GM12872 (cell line): ENCODE measurements at regions not wholly inside any gene's neighbourhood (a gene's known extent, or its start where the extent isn't known, plus 50 kb on each side); places are given as distances from the start of the nearest gene placed in this dataset.

Source experiments
- TF ChIP-seq, protein P1 (sequence below): IDR thresholded peaks from 3 replicates; pipeline ENCODE4 v1.5.1; 2011; ENCODE audit warnings: low read depth, mild to moderate bottlenecking, low read length, moderate library complexity; ENCODE audit not compliant: insufficient read depth

DNA sequence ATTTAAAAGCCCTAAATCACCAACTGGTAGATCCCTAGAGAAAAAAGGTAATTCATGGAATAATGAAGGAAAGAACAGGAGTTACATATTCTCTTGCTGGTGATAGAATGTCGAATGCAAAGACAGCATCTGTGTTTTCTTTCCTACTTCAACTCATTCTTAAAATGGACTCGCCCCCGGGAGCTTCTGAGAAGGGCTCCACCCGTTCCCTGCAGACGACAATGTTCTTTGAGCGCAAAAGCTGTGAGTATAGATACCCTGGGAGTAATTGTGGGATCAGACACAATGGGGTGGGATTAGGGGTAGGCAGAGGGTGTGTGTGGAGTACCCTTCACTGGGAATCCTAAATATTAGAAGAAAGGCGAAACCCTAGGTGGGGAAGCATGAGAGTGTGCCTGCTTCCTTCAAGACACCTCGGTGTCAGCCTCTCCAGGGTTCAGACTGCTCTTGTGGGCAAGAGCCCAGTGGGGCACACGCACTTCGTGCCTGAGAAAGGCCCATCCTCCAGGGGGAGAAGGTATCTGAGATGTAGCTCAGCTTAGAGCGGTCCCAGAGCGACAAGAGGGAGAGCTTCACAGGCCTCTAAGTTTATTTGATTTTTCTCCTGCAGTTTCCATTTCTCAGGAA, 123.3 kb upstream of the DPYD start:
- TF ChIP-seq, protein P1, sequence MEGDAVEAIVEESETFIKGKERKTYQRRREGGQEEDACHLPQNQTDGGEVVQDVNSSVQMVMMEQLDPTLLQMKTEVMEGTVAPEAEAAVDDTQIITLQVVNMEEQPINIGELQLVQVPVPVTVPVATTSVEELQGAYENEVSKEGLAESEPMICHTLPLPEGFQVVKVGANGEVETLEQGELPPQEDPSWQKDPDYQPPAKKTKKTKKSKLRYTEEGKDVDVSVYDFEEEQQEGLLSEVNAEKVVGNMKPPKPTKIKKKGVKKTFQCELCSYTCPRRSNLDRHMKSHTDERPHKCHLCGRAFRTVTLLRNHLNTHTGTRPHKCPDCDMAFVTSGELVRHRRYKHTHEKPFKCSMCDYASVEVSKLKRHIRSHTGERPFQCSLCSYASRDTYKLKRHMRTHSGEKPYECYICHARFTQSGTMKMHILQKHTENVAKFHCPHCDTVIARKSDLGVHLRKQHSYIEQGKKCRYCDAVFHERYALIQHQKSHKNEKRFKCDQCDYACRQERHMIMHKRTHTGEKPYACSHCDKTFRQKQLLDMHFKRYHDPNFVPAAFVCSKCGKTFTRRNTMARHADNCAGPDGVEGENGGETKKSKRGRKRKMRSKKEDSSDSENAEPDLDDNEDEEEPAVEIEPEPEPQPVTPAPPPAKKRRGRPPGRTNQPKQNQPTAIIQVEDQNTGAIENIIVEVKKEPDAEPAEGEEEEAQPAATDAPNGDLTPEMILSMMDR, result no peak

DNA sequence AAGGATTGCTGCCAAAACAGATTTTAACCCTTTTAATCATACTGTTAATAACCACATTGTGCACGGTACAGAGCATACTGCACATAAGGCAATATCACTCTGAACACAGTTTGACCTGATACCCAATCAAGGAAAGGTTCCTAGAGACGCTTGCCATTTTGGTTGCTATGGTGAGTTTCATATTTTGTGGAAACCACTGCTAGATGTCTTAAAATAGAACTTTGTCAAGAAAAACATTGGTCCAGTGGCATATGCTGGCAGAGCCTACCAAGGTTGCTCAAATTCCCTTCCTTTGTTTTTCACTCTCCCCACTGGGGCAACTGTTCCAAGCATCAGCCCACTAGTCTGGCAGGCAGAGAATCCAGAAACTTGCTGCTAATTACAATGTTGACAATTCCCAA, 114.8 kb upstream of the DPYD start:
- TF ChIP-seq, protein P1, result no peak

DNA sequence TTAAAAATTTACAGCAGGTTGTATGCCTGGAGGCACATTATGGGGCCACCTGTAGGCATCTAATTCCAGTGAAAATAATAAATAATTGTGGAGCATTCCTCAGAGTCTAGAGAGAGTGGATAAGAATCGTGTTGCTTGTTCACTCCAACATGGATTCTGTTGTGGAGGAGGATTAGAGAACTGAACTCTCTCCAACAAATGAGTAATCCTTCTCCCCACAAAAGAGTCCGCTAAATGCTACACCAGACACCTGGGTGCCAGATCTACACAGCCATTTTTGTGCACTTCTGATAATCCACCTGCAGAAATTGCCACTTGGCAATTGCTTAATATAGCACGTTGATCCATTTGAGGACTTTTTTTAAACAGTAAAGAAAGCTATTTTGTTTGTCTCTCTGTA, 113.7 kb upstream of the DPYD start:
- TF ChIP-seq, protein P1, result no peak

DNA sequence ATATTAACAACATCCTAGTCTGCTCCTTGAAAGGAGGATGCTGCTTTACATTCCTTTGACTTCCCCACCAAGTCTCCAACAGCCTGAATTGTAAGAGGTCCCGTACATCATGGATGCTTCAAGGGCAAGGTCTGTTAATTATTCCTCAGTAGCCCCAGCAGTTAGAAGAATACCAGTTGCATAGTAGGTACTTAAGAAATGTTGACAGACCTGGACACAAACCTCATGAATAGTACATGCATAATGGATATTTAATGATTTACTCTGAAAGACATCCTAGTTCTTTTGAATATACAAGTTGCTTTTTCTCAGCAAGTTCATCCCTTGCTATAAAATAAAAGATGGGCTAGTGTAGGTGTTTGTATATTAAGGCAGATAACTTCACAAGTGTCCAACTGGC, 112.1 kb upstream of the DPYD start:
- TF ChIP-seq, protein P1, result no peak

DNA sequence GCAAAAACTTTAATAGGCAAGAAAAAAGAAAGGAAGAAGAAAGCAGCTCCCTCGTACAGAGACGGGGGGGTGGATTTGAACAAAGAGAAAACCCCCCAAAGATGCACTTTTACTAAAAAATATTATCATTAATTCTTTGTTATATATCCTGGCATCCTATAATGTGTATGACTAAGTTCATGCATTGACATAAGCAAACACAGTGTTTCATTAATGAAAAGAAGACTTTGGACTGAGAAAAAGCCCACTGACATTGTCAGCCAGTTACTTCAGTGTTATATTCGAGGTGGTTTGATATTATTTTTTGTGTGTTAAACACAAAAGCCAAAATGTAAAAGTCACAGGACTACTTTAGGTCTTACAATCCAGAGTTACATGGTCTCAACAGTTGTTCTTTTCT, 110.1 kb upstream of the DPYD start:
- TF ChIP-seq, protein P1, result no peak

DNA sequence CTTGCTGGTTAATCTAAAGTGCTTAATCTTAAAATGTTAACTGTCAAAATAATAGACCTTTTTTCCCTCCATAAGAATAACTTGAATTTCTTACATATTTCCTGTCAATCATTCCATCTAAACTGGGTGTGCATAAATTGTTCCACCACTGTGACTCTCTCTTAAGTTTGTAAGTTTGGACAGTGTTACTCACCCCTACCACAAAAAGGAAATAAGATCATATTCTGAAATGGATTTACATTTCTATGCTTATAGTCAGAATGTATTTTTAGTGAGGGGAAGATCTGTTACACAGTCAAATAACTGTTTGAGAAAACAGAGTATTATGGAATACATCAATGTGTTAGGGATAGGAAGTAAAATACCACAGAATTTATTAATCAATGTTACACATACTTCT, 109.6 kb upstream of the DPYD start:
- TF ChIP-seq, protein P1, result no peak

DNA sequence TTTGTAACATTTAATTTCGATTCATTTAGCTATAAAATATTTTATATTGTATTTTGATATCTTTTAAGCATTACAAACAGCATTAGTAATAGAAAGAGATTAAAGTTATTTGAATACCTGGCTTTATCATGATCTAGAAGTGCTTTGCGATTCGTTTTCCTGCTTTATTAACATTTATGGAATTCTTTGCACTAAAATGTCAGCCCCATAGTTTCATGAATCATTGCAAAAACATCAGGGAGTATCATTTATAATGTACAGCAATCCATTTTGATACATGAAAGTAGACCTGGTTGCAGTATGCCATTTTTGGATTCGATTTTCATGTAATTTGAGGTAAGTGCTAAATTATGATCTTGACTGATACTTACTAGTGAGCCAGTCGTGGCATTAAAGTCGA, 108.0 kb upstream of the DPYD start:
- TF ChIP-seq, protein P1, result no peak

DNA sequence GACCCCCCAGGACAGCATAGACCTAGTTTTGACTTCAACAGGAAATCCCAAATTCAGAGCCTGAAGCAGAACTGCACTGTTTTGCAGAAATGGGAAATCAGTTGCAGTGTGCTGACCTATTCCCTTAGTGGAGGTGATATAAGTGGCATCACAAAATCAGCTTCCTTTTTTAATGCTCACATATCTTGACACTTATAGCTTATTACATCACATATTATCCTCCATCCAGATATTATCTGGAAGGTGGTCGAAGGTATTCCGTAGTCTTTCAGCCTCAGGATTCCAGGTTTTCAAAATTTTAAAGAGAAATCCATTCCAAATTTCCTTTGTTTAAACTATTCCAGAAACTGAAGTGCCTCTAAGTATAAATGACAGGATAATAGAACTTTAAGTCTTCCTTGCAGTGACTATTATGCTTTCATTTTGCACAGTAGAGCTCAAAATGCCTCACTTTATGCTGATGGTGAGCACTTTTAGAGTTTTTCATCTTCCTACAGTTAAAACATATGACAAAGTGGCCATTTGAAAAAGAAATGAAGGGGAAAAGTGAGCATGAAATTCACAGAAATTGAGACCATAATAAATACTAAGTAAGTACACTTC, 106.4 kb upstream of the DPYD start:
- TF ChIP-seq, protein P1, result no peak
